OCI-LY3 (cell line): ENCODE measurements at regions not wholly inside any gene's neighbourhood (a gene's known extent, or its start where the extent isn't known, plus 50 kb on each side); places are given as distances from the start of the nearest gene placed in this dataset.

Source experiments
- H2AFZ ChIP-seq: fragments of 200-600, 300-600 bp; shearing (Covaris generic); 2 replicates; pipeline ENCODE4 v1.6.0; 2014; ENCODE audit warnings: antibody characterized with exemption, low read depth, low read length
- H3K27ac ChIP-seq: fragments of 200-600, 300-600 bp; sonication (generic); 2 replicates; pipeline ENCODE4 v1.5.1; 2014; ENCODE audit warnings: mild to moderate bottlenecking, low read length, moderate library complexity, mixed read lengths
- H3K27me3 ChIP-seq: fragments of 200-600, 300-600 bp; sonication (generic); 2 replicates; pipeline ENCODE4 v1.6.1; 2014; ENCODE audit warnings: low read depth, low read length, mixed read lengths
- H3K36me3 ChIP-seq: fragments of 200-600, 300-600 bp; sonication (generic); replicated peaks from 2 replicates; pipeline ENCODE3; 2014; ENCODE audit warnings: low read depth, low read length, mixed read lengths
- H3K4me1 ChIP-seq: fragments of 300-600, 200-600 bp; sonication (generic); 2 replicates; pipeline ENCODE4 v1.6.1; 2014; ENCODE audit warnings: low read length, mixed read lengths
- H3K4me2 ChIP-seq: fragments of 200-600, 300-600 bp; sonication (generic); 2 replicates; pipeline ENCODE4 v1.6.1; 2014; ENCODE audit warnings: low read length, mixed read lengths
- H3K4me3 ChIP-seq: fragments of 300-600, 200-600 bp; sonication (generic); 2 replicates; pipeline ENCODE4 v1.5.1; 2014; ENCODE audit warnings: antibody characterized with exemption, mild to moderate bottlenecking, low read length, moderate library complexity
- H3K79me2 ChIP-seq: fragments of 300-600, 200-600 bp; shearing (Covaris generic); 2 replicates; pipeline ENCODE4 v1.6.1; 2014; ENCODE audit warnings: mild to moderate bottlenecking, low read length, mixed read lengths
- H3K9ac ChIP-seq: fragments of 300-600, 200-600 bp; shearing (Covaris generic); 2 replicates; pipeline ENCODE4 v1.6.0; 2014; ENCODE audit warnings: mild to moderate bottlenecking, low read length, moderate library complexity
- H3K9me3 ChIP-seq: fragments of 200-600, 300-600 bp; shearing (Covaris generic); 2 replicates; pipeline ENCODE4 v1.6.1; 2014; ENCODE audit warnings: low read length, mixed read lengths; ENCODE audit not compliant: insufficient read depth
- H4K20me1 ChIP-seq: fragments of 200-600, 300-600 bp; sonication (generic); 2 replicates; pipeline ENCODE4 v1.6.1; 2016; ENCODE audit warnings: low read length, mixed read lengths; ENCODE audit not compliant: insufficient read depth
- EZH2phosphoT487 ChIP-seq: fragments of 200-600 bp; shearing (Covaris generic); IDR thresholded peaks from 2 replicates; pipeline ENCODE4 v1.6.1; 2018; ENCODE audit warnings: antibody characterized with exemption, mixed run types, low read depth
- TF ChIP-seq, protein P1 (sequence below): fragments of 200-600, 300-600 bp; sonication (generic); IDR thresholded peaks from 2 replicates; pipeline ENCODE4 v1.5.1; 2014; ENCODE audit warnings: antibody characterized with exemption, low read length, low read depth

DNA sequence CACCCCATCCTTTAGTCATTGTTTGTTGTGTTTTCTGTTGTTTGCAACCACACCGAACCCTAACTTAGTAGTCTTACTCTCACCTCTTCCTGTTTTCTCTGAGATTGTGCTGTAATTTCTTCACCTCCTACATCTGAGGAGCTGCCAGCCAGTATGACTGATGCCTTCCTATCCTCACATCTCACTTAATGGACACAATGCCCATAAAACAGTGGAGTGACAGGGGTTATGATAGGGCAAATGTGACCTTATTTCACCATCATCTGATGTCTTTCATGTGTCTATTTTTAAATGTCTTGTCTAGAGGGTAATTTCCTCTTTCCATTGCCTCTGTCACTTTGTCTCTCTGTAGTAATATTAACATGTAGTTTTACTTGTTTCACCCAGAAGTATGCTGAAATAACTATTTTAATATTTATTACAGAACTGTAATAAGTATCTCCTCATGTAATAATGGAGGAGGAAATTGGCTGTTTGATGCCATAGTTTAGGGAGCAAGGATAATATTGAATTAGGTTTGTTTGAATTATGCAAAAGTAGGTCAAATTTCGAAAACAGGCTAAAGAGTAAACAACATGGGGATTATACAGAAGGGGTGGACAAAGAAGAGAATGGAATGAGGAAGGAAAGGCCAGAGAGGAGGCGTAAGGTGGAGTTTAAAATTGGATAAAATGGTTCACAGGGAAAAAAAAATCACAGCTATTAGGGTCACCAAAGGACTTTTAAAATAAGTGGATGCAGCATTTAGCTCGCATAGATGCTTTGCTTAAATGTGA is 103.5 kb upstream of the SPRY2 start:
- H3K27me3 ChIP-seq: peaks cover 26% of the 10 kb centered on the region
- peaks cover 25% of the 10 kb centered on the region for H3K4me1 ChIP-seq
- no peak overlapping the region for H2AFZ ChIP-seq
- H4K20me1 ChIP-seq: no peaks in the 10 kb centered on the region
- H3K27ac ChIP-seq: no peak overlapping the region
- no peak overlapping the region for H3K4me3 ChIP-seq
- no peak for TF ChIP-seq EZH2phosphoT487
- TF ChIP-seq, protein P1, sequence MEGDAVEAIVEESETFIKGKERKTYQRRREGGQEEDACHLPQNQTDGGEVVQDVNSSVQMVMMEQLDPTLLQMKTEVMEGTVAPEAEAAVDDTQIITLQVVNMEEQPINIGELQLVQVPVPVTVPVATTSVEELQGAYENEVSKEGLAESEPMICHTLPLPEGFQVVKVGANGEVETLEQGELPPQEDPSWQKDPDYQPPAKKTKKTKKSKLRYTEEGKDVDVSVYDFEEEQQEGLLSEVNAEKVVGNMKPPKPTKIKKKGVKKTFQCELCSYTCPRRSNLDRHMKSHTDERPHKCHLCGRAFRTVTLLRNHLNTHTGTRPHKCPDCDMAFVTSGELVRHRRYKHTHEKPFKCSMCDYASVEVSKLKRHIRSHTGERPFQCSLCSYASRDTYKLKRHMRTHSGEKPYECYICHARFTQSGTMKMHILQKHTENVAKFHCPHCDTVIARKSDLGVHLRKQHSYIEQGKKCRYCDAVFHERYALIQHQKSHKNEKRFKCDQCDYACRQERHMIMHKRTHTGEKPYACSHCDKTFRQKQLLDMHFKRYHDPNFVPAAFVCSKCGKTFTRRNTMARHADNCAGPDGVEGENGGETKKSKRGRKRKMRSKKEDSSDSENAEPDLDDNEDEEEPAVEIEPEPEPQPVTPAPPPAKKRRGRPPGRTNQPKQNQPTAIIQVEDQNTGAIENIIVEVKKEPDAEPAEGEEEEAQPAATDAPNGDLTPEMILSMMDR: no peak
- H3K36me3 ChIP-seq: no peaks in the 10 kb centered on the region
- no peaks in the 10 kb centered on the region for H3K9me3 ChIP-seq
- no peaks in the 10 kb centered on the region for H3K79me2 ChIP-seq
- H3K4me2 ChIP-seq: no peak overlapping the region
- H3K9ac ChIP-seq: no peak overlapping the region

DNA sequence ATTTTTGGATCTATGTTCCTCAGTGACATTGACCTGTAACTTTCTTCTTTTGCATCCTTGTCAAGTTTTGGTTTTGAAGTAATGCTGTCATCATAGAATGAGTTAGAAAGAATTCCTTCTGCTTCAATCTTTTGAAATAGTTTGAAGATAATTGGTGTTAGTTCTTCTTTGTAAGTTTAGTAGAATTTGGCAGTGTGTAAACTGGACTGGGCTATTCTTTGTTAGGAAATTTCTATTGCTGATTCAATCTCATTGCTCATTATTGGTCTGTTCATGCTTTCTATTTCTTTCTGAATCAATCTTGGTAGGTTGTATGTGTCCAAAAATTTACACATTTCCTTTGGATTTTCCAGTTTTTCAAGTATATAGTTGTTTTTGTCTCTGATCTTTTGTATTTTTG is 101.7 kb upstream of the SPRY2 start:
- Histone ChIP-seq H3K36me3 (no peaks in the 10 kb centered on the region), H3K79me2 (no peaks in the 10 kb centered on the region), H3K4me2 (no peak overlapping the region), H3K27me3 (peaks cover 29% of the 10 kb centered on the region; the same call in 1 of the 2 replicates), H3K4me3 (no peak overlapping the region), H4K20me1 (no peaks in the 10 kb centered on the region), H3K9me3 (no peaks in the 10 kb centered on the region), H2AFZ (no peak overlapping the region), H3K9ac (no peak overlapping the region), H3K4me1 (peaks cover 15% of the 10 kb centered on the region), H3K27ac (no peak overlapping the region)
- TF ChIP-seq EZH2phosphoT487: no peak
- TF ChIP-seq, protein P1: no peak

DNA sequence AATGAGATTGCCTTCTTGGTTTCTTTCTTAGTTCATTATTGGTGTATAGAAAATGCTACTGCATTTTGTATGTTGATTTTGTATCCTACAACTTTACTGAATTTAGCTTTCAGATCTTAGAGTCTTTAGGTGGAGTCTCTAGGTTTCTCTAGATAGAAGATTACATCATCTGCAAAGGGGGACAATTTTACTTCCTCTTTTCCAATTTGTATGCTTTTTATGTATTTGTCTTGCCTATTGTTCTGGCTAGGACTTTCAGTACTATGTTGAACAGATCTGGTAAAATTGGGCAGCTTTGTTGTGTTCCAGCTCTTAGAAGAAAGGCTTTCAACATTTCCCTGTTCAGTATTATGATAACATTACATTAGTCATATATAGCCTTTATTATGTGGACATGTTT is 101.0 kb upstream of the SPRY2 start:
- Histone ChIP-seq H3K79me2 (no peaks in the 10 kb centered on the region), H4K20me1 (no peaks in the 10 kb centered on the region), H3K4me2 (no peak overlapping the region), H3K36me3 (no peaks in the 10 kb centered on the region), H2AFZ (no peak overlapping the region), H3K27ac (no peak overlapping the region), H3K9ac (no peak overlapping the region), H3K4me3 (no peak overlapping the region), H3K9me3 (no peaks in the 10 kb centered on the region), H3K4me1 (peaks cover 13% of the 10 kb centered on the region), H3K27me3 (peaks cover 29% of the 10 kb centered on the region; the same call in 1 of the 2 replicates)
- TF ChIP-seq, protein P1: no peak
- no peak for TF ChIP-seq EZH2phosphoT487

DNA sequence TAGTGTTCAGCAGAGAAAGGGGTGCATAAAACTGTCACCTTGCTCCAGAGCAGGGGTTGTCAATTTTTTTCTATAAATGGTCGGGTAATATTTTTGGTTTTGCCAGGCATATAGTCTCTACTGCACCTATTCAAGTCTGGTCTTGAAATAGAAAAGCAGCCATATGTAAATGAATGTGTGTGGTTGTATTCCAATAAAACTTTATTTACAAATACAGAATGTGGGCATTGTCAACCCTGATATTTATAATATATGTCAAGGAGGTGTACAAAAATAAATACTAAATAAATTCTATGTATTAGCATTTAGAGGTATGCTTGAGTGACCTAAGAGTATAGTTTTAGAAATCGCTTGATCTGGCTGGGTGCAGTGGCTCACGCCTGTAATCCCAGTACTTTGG is 97.6 kb upstream of the SPRY2 start:
- no peak overlapping the region for H3K27ac ChIP-seq
- no peaks in the 10 kb centered on the region for H3K36me3 ChIP-seq
- H3K4me3 ChIP-seq: no peak overlapping the region
- H3K79me2 ChIP-seq: no peaks in the 10 kb centered on the region
- H3K4me2 ChIP-seq: no peak overlapping the region
- peaks cover 27% of the 10 kb centered on the region; the same call in 1 of the 2 replicates for H3K27me3 ChIP-seq
- H3K4me1 ChIP-seq: peaks cover 10% of the 10 kb centered on the region
- no peaks in the 10 kb centered on the region for H4K20me1 ChIP-seq
- no peak overlapping the region for H2AFZ ChIP-seq
- no peaks in the 10 kb centered on the region for H3K9me3 ChIP-seq
- TF ChIP-seq EZH2phosphoT487: no peak
- TF ChIP-seq, protein P1: no peak
- H3K9ac ChIP-seq: no peak overlapping the region
